Activated naive CD4-positive, alpha-beta T cell treated with anti-CD3 and anti-CD28 coated beads, Interleukin-2, amount 50 U/mL, for 16 hours (primary cell): ENCODE measurements at regions not wholly inside any gene's neighbourhood (a gene's known extent, or its start where the extent isn't known, plus 50 kb on each side); places are given as distances from the start of the nearest gene placed in this dataset.
A peak's percentile ranks its signal among the peaks of the same experiment; 100 is the strongest.
"Not testable (repeated sequence)": the region's sequence is repeated elsewhere in the genome, so short reads cannot be mapped to it uniquely, and the experiment has no call there.

ENCODE experiments used
- DNase-seq: peaks from one replicate; pipeline ENCODE4 v3.0.0-alpha.2; 2020

DNA sequence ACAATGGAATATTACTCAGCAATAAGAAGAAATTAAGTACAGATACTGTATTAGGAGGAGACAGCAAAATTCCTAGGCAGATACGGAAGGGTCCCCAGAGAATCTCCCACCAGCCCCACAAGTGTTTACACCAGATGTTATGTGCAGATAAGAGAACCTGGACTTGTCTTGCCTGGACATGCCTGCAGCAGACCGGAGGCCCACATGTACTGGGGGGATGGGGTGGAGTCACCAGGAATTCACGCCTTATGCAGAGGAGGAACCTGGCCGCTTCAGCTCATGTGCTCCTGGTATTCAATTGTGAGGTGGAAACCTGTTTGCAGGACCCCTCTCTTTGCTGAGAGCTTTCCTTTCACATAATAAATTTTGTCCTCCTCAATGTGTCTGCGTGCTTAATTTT, 586.3 kb upstream of the DEFB115 start:
- DNase-seq, result not testable (repeated sequence)

DNA sequence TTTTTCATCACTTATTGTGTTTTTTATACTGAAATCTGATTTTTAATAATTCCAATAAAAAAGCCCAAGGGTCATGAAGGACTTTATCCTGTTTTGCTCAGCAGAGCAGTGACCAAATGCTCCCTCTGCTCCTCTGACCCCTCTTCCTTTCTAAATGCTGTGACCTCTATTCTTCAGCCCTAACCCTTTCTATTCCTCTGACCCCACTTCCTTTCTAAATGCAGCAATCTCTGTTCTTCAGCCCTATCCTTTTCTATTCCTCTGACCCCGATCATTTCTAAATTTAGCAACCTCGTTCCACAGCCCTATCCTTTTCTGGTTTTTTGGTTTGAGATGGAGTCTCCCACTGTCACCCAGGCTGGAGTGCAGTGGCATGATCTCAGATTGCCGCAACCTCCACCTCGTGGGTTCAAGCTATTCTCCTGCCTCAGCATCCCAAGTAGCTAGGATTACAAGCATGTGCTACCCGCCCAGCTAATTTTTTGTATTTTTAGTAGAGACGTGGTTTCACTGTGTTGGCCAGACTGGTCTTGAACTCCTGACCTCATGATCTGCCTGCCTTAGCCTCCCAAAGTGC, 581.4 kb upstream of the DEFB115 start:
- DNase-seq, result not testable (repeated sequence)

- not testable (repeated sequence) for DNase-seq
These were observed 575.2 kb upstream of the DEFB115 start for GRCh38 chr20:30682236-30682635.

GRCh38 chr20:30712861-30713260, 544.6 kb upstream of the DEFB115 start:
- DNase-seq, result not testable (repeated sequence)

- DNase-seq, result not testable (repeated sequence)
These were observed 537.9 kb upstream of the DEFB115 start for GRCh38 chr20:30719415-30720199.

- not testable (repeated sequence) for DNase-seq
These were observed 534.0 kb upstream of the DEFB115 start for GRCh38 chr20:30723511-30723910.

GRCh38 chr20:30723934-30724687, 533.4 kb upstream of the DEFB115 start:
- not testable (repeated sequence) for DNase-seq

DNA sequence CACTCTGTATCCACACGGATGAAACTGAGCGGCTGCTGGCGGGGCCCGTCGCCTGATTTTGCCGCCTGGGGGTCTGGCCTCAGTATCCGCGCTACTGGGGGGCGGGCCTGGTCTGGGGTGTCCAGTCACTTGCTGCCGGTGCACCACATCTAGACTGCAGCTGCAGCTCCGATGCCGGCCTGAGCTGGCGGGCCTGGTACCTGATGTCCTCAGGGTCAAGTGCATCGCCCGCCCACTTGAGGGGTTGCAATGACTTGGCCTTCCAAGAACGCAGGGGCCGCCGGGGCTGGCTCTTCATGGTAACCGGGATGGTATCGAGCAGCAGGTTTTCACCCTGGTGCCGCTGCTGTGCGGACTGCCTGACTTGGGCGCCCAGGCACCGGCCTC, 532.8 kb upstream of the DEFB115 start:
- peak; percentile 10 for DNase-seq

GRCh38 chr20:30725188-30725587, 532.3 kb upstream of the DEFB115 start:
- DNase-seq, result not testable (repeated sequence)

DNA sequence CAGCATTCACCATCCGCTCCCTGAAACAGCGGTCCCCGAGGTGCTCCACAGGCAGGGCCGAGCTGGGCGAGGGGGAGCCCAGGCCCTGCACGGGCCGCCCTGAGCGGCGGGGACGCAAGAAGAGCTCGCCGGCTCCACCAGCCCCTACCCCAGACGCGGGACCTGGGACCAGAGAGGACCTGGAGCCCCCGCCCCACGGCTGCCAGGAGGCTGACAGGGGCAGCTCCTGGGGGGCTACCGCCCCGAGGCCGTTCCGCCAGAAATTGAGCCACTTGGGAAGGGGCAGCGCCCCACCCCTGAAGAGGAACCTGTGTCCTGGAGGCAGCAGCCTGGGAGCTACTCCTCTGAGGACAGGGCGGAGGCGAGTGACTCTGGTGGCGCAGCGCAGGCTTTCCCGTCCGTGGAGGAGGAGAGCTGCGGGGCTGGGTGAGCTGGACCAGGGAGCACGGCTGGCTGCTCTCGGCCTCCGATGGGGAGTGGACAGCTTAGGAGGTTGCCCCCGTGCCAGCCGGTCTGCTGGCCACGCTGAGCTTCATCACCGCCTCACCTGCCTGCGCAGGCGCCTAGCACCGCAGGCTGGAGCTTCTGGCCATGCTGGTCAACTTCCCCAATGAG, 529.1 kb upstream of the DEFB115 start:
- DNase-seq, result not testable (repeated sequence)
